HL-60 (cell line): ENCODE measurements at regions not wholly inside any gene's neighbourhood (a gene's known extent, or its start where the extent isn't known, plus 50 kb on each side); places are given as distances from the start of the nearest gene placed in this dataset.

Experiments
- DNase-seq, 2 experiments: peaks; one replicate each; pipeline ENCODE4 v3.0.0-alpha.2; 2010 to 2020; ENCODE audit warnings: low read depth in 1 of 2, low spot score in 1 of 2
- H3K27ac ChIP-seq: fragments of 250-450 bp; sonication (Bioruptor Pico); replicated peaks from 2 replicates; pipeline ENCODE4 v1.5.1; 2020; ENCODE audit warnings: mild to moderate bottlenecking, moderate library complexity
- H3K27me3 ChIP-seq: fragments of 250-450 bp; sonication (Bioruptor Pico); 2 replicates; pipeline ENCODE4 v1.5.1; 2021; ENCODE audit warnings: mild to moderate bottlenecking, moderate library complexity; ENCODE audit not compliant: insufficient read depth, poor library complexity, severe bottlenecking
- H3K4me3 ChIP-seq: replicated peaks from 2 replicates; pipeline ENCODE4 v1.5.1; 2011; ENCODE audit warnings: mild to moderate bottlenecking, control low read depth, low read length; ENCODE audit not compliant: insufficient read depth
- GABPA ChIP-seq: IDR thresholded peaks from 2 replicates; pipeline ENCODE4 v1.6.1; 2012; ENCODE audit warnings: low read depth
- POLR2AphosphoS5 ChIP-seq: IDR thresholded peaks from 2 replicates; pipeline ENCODE4 v1.6.1; 2012; ENCODE audit warnings: low read depth
- SPI1 ChIP-seq: IDR thresholded peaks from 2 replicates; pipeline ENCODE4 v1.6.1; 2012; ENCODE audit warnings: low read depth, mild to moderate bottlenecking, borderline replicate concordance
- TF ChIP-seq, protein P1 (sequence below): IDR thresholded peaks from one replicate; pipeline ENCODE4 v1.5.1; 2011; ENCODE audit warnings: low read length, control low read depth, inconsistent platforms; ENCODE audit not compliant: insufficient read depth
- TF ChIP-seq, protein P2 (sequence below): IDR thresholded peaks from 2 replicates; pipeline ENCODE4 v1.6.1; 2012; ENCODE audit warnings: low read depth; ENCODE audit not compliant: insufficient replicate concordance

DNA sequence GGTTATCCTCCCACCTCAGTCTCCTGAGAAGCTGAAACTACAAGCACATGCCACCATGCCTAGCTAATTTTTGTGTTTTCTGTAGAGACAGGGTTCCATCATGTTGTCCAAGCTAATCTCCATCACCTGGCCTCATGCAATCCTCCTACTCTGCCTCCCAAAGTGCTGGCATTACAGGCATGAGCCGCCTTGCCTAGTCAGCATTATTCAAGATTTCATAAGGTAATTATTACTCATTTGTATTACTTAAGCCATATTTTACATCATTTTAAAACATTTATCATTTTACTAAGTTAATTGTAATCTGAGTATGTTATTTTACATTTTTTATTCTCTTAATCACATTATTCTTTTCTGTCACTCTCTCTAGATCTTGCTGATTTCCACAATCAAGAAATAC, 1575.6 kb downstream of the NCAM2 start:
- DNase-seq, result no peak
- Histone ChIP-seq H3K27ac (no peak overlapping the region), H3K27me3 (no peaks in the 10 kb centered on the region), H3K4me3 (no peak overlapping the region)
- TF ChIP-seq, protein P1, sequence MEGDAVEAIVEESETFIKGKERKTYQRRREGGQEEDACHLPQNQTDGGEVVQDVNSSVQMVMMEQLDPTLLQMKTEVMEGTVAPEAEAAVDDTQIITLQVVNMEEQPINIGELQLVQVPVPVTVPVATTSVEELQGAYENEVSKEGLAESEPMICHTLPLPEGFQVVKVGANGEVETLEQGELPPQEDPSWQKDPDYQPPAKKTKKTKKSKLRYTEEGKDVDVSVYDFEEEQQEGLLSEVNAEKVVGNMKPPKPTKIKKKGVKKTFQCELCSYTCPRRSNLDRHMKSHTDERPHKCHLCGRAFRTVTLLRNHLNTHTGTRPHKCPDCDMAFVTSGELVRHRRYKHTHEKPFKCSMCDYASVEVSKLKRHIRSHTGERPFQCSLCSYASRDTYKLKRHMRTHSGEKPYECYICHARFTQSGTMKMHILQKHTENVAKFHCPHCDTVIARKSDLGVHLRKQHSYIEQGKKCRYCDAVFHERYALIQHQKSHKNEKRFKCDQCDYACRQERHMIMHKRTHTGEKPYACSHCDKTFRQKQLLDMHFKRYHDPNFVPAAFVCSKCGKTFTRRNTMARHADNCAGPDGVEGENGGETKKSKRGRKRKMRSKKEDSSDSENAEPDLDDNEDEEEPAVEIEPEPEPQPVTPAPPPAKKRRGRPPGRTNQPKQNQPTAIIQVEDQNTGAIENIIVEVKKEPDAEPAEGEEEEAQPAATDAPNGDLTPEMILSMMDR, result no peak
- TF ChIP-seq SPI1 (no peak), POLR2AphosphoS5 (no peak), GABPA (no peak)
- TF ChIP-seq, protein P2, sequence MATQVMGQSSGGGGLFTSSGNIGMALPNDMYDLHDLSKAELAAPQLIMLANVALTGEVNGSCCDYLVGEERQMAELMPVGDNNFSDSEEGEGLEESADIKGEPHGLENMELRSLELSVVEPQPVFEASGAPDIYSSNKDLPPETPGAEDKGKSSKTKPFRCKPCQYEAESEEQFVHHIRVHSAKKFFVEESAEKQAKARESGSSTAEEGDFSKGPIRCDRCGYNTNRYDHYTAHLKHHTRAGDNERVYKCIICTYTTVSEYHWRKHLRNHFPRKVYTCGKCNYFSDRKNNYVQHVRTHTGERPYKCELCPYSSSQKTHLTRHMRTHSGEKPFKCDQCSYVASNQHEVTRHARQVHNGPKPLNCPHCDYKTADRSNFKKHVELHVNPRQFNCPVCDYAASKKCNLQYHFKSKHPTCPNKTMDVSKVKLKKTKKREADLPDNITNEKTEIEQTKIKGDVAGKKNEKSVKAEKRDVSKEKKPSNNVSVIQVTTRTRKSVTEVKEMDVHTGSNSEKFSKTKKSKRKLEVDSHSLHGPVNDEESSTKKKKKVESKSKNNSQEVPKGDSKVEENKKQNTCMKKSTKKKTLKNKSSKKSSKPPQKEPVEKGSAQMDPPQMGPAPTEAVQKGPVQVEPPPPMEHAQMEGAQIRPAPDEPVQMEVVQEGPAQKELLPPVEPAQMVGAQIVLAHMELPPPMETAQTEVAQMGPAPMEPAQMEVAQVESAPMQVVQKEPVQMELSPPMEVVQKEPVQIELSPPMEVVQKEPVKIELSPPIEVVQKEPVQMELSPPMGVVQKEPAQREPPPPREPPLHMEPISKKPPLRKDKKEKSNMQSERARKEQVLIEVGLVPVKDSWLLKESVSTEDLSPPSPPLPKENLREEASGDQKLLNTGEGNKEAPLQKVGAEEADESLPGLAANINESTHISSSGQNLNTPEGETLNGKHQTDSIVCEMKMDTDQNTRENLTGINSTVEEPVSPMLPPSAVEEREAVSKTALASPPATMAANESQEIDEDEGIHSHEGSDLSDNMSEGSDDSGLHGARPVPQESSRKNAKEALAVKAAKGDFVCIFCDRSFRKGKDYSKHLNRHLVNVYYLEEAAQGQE, result no peak

DNA sequence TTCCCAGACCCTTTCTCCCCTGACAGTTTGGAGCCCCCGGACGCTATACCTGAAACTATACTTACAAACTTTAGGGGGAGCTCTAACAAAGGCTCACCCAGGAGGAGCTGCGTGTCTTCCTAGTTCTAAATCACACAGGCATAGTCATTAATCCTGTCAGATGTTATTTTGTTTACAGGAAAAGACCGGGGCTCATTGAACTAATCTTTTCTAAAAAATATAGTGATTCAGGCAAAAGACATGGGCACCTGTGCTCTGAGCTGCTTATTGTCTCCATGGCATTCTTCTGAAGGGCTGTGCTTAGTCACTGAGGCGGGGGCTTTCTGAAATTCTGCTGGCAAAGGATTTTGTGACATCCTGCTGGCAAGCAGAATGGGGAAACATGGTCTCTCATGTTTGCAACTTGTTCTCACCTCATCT, 1577.0 kb downstream of the NCAM2 start:
- Histone ChIP-seq H3K27ac (no peak overlapping the region), H3K4me3 (0 out of 2 replicates have a peak overlapping the region, but pooled peaks have one; percentile 6)

DNA sequence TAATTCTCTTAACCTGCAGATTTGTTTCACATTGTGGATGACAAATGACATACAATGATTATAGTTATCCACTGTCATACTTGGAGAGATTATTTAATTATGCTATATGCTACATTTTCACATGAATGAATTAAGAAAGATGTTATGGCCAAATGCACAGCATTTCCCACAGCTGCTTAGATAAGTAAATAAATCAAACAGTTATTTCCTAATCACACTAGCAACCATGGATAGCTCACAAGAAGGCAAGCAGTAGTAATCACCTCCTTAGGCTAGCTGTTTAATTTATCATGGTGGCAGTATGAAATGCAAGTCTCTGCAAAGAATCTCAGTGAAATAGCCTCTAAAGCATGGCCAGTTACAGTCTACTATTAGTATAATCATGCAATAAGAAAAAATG, 1581.5 kb downstream of the NCAM2 start:
- Histone ChIP-seq H3K4me3 (no peak overlapping the region), H3K27ac (no peak overlapping the region), H3K27me3 (no peaks in the 10 kb centered on the region)
- no peak for DNase-seq
- TF ChIP-seq POLR2AphosphoS5, result no peak

More for the DNA sequence above, 1577.0 kb downstream of the NCAM2 start:
- TF ChIP-seq GABPA, result no peak
- TF ChIP-seq, protein P1, result peak; percentile 26
- H3K27me3 ChIP-seq, result no peaks in the 10 kb centered on the region
- DNase-seq, result peak in 1 of 2 experiments; percentile 28

DNA sequence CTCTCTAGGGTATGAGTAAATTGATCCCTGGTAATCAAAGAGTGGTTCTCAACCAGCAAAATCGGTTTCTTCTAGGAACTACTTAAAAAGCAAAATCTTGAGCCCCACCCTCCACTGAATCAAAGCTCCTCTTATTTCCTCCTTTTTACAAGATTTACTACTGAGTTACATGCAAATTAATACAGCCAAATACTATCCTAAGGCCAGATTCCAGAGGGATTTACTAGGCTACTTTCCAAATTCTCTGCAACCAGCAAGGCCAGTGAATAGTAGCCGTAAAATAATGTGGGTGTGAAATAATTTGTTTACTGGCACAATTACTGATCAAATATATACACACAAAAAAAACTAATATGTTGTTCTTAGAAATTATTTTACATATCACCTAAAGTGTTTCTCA, 1583.8 kb downstream of the NCAM2 start:
- TF ChIP-seq GABPA (no peak), SPI1 (no peak), POLR2AphosphoS5 (no peak)
- TF ChIP-seq, protein P1, result no peak
- TF ChIP-seq, protein P2, result no peak
- DNase-seq, result no peak
- no peak overlapping the region for H3K27ac ChIP-seq
- no peaks in the 10 kb centered on the region for H3K27me3 ChIP-seq
- no peak overlapping the region for H3K4me3 ChIP-seq
